H9 (cell line): ENCODE measurements at regions not wholly inside any gene's neighbourhood (a gene's known extent, or its start where the extent isn't known, plus 50 kb on each side); places are given as distances from the start of the nearest gene placed in this dataset.

Experiments
- DNase-seq: peaks from one replicate; pipeline ENCODE4 v3.0.0-alpha.2; 2017
- H2AFZ ChIP-seq: one replicate; pipeline ENCODE4 v1.6.1; 2013; ENCODE audit warnings: mild to moderate bottlenecking, low read length, control low read depth, moderate library complexity
- H2AK5ac ChIP-seq: 2 replicates; pipeline ENCODE4 v1.6.1; 2013; ENCODE audit warnings: low read length, control low read depth, mixed read lengths; ENCODE audit not compliant: insufficient read length
- H2BK120ac ChIP-seq: one replicate; pipeline ENCODE4 v1.6.1; 2013; ENCODE audit warnings: low read depth, mild to moderate bottlenecking, low read length, control low read depth, inconsistent platforms; ENCODE audit not compliant: poor library complexity, severe bottlenecking
- H2BK12ac ChIP-seq: 2 replicates; pipeline ENCODE4 v1.6.1; 2013; ENCODE audit warnings: low read length, control low read depth, mixed read lengths, low read depth; ENCODE audit not compliant: insufficient read length
- H2BK15ac ChIP-seq: 2 replicates; pipeline ENCODE4 v1.6.1; 2013; ENCODE audit warnings: low read depth, low read length, control low read depth
- H2BK20ac ChIP-seq: one replicate; pipeline ENCODE4 v1.6.1; 2013; ENCODE audit warnings: low read depth, mild to moderate bottlenecking, low read length, control low read depth, inconsistent platforms; ENCODE audit not compliant: poor library complexity, severe bottlenecking
- H2BK5ac ChIP-seq: 2 replicates; pipeline ENCODE4 v1.6.1; 2013; ENCODE audit warnings: low read length, control low read depth, mixed read lengths; ENCODE audit not compliant: insufficient read length
- H3K14ac ChIP-seq: 2 replicates; pipeline ENCODE4 v1.6.1; 2013; ENCODE audit warnings: low read length, control low read depth; ENCODE audit not compliant: insufficient read depth
- H3K18ac ChIP-seq: 2 replicates; pipeline ENCODE4 v1.6.1; 2013; ENCODE audit warnings: low read depth, mild to moderate bottlenecking, mixed read lengths, low read length, control low read depth; ENCODE audit not compliant: insufficient read length
- H3K23ac ChIP-seq: 2 replicates; pipeline ENCODE4 v1.6.1; 2013; ENCODE audit warnings: low read length, control low read depth, mixed read lengths, low read depth; ENCODE audit not compliant: insufficient read length
- H3K23me2 ChIP-seq: 2 replicates; pipeline ENCODE4 v1.6.1; 2013; ENCODE audit warnings: low read depth, mild to moderate bottlenecking, mixed read lengths, low read length, control low read depth; ENCODE audit not compliant: insufficient read length, poor library complexity, severe bottlenecking
- H3K27ac ChIP-seq: 2 replicates; pipeline ENCODE4 v1.5.1; 2013; ENCODE audit warnings: low read length, control low read depth, mixed read lengths, low read depth; ENCODE audit not compliant: insufficient read length
- H3K27me3 ChIP-seq: 2 replicates; pipeline ENCODE4 v1.6.1; 2013; ENCODE audit warnings: low read length, control low read depth, inconsistent platforms; ENCODE audit not compliant: insufficient read depth
- H3K4ac ChIP-seq: 2 replicates; pipeline ENCODE4 v1.6.1; 2013; ENCODE audit warnings: low read depth, mild to moderate bottlenecking, control low read depth, inconsistent platforms, low read length, moderate library complexity
- H3K4me1 ChIP-seq: 2 replicates; pipeline ENCODE4 v1.6.1; 2013; ENCODE audit warnings: low read length, control low read depth, inconsistent platforms; ENCODE audit not compliant: insufficient read depth
- H3K4me2 ChIP-seq: 2 replicates; pipeline ENCODE4 v1.6.1; 2013; ENCODE audit warnings: low read length, control low read depth, mixed read lengths; ENCODE audit not compliant: insufficient read length, insufficient read depth
- H3K56ac ChIP-seq: 2 replicates; pipeline ENCODE4 v1.6.1; 2013; ENCODE audit warnings: low read depth, mild to moderate bottlenecking, mixed read lengths, low read length, control low read depth; ENCODE audit not compliant: insufficient read length
- H3K79me1 ChIP-seq: 2 replicates; pipeline ENCODE4 v1.6.1; 2013; ENCODE audit warnings: low read depth, mild to moderate bottlenecking, moderate library complexity, low read length, control low read depth, inconsistent platforms; ENCODE audit not compliant: insufficient read depth, poor library complexity, severe bottlenecking
- H3K79me2 ChIP-seq: 2 replicates; pipeline ENCODE4 v1.6.1; 2013; ENCODE audit warnings: low read length, control low read depth, inconsistent platforms; ENCODE audit not compliant: insufficient read depth
- H3K9ac ChIP-seq: 2 replicates; pipeline ENCODE4 v1.6.1; 2013; ENCODE audit warnings: low read length, control low read depth, mixed read lengths; ENCODE audit not compliant: insufficient read length; ENCODE audit errors: extremely low read depth
- H3K9me3 ChIP-seq: one replicate; pipeline ENCODE4 v1.6.1; 2013; ENCODE audit warnings: low read depth, low read length, inconsistent platforms; ENCODE audit not compliant: control insufficient read depth
- H3T11ph ChIP-seq: one replicate; pipeline ENCODE4 v1.6.1; 2013; ENCODE audit warnings: mild to moderate bottlenecking, low read length, control low read depth, inconsistent platforms
- H4K20me1 ChIP-seq: one replicate; pipeline ENCODE4 v1.6.1; 2013; ENCODE audit not compliant: control insufficient read depth, insufficient read length, insufficient read depth
- H4K5ac ChIP-seq: 2 replicates; pipeline ENCODE4 v1.6.1; 2013; ENCODE audit warnings: low read depth, mild to moderate bottlenecking, mixed read lengths, low read length, control low read depth; ENCODE audit not compliant: insufficient read length
- H4K8ac ChIP-seq: replicated peaks from 2 replicates; pipeline ENCODE4 v1.6.1; 2013; ENCODE audit warnings: low read length, control low read depth, mixed read lengths, low read depth; ENCODE audit not compliant: insufficient read length
- H4K91ac ChIP-seq: 2 replicates; pipeline ENCODE4 v1.6.1; 2013; ENCODE audit warnings: low read depth, mild to moderate bottlenecking, moderate library complexity, mixed read lengths, low read length, control low read depth; ENCODE audit not compliant: insufficient read length
- H3K27ac Mint-ChIP-seq, 3 experiments: 2 replicates in 2 of 3; 3 replicates in 1 of 3; pipeline ENCODE4 v1.8.0; 2020 to 2021; ENCODE audit warnings: mixed read lengths in 3 of 3, mild to moderate bottlenecking in 1 of 3, moderate library complexity in 1 of 3
- H3K27me3 Mint-ChIP-seq: 2 replicates; pipeline ENCODE4 v1.8.0; 2021; ENCODE audit warnings: low read depth, mild to moderate bottlenecking, moderate library complexity, mixed read lengths
- H3K36me3 Mint-ChIP-seq, 3 experiments: 2 replicates in 2 of 3; 3 replicates in 1 of 3; pipeline ENCODE4 v1.8.0; 2020 to 2021; ENCODE audit warnings: low read depth in 3 of 3, mixed read lengths in 3 of 3; ENCODE audit not compliant: insufficient read depth in 1 of 3
- H3K4me1 Mint-ChIP-seq, 2 experiments: 2 replicates each; pipeline ENCODE4 v1.8.0; 2020; ENCODE audit warnings: mixed read lengths in 2 of 2
- H3K4me3 Mint-ChIP-seq, 2 experiments: 2 replicates in 1 of 2; 3 replicates in 1 of 2; pipeline ENCODE4 v1.8.0; 2020 to 2021; ENCODE audit warnings: mild to moderate bottlenecking in 2 of 2, mixed read lengths in 2 of 2, moderate library complexity in 1 of 2
- H3K9me3 Mint-ChIP-seq, 2 experiments: 2 replicates in 1 of 2; 3 replicates in 1 of 2; pipeline ENCODE4 v1.8.0; 2020; ENCODE audit warnings: mild to moderate bottlenecking in 2 of 2, mixed read lengths in 2 of 2, moderate library complexity in 1 of 2
- CTCF ChIP-seq: fragments of 200-600 bp; sonication (generic); conservative IDR thresholded peaks from 3 replicates; pipeline ENCODE4 v1.8.0; 2021; ENCODE audit warnings: antibody characterized with exemption, mild to moderate bottlenecking
- WGBS: extraction: QIAGEN DNeasy Blood & Tissue Kit; methylation state at CpG from one replicate; pipeline ENCODE4 v1.1.7; 2013; ENCODE audit warnings: missing lambda C conversion rate, low lambda C conversion rate, mixed read lengths; ENCODE audit not compliant: insufficient read length; ENCODE audit errors: extremely low coverage; 5-methylcytosine and 5-hydroxymethylcytosine counted together

- no peak overlapping the region for H3K18ac ChIP-seq
- no peak overlapping the region for H4K5ac ChIP-seq
- H3K9ac ChIP-seq, result no peak overlapping the region
- no peak overlapping the region for H2AFZ ChIP-seq
- no peak overlapping the region for H3T11ph ChIP-seq
- no peaks in the 10 kb centered on the region for H3K9me3 ChIP-seq
- H4K20me1 ChIP-seq, result no peaks in the 10 kb centered on the region
- peaks cover 3 to 9% (median 5%) of the 10 kb centered on the region in 3 experiments; a peak in 4 of 7 replicates for H3K36me3 Mint-ChIP-seq
- H2BK20ac ChIP-seq, result no peak overlapping the region
- no peak overlapping the region for H4K91ac ChIP-seq
- H3K14ac ChIP-seq, result no peak overlapping the region
- no peaks in the 10 kb centered on the region for H3K79me2 ChIP-seq
- H2AK5ac ChIP-seq, result no peak overlapping the region
- H3K27me3 Mint-ChIP-seq, result no peaks in the 10 kb centered on the region
- no peak for DNase-seq
- H3K79me1 ChIP-seq, result no peaks in the 10 kb centered on the region
- no peak for TF ChIP-seq CTCF
- H4K8ac ChIP-seq, result no peak overlapping the region
- no peak overlapping the region for H3K56ac ChIP-seq
- no peak overlapping the region for H2BK12ac ChIP-seq
- no peak overlapping the region for H3K4ac ChIP-seq
- H2BK120ac ChIP-seq, result no peak overlapping the region
- peaks cover 8 to 9% of the 10 kb centered on the region in 2 experiments for H3K4me1 Mint-ChIP-seq
- H2BK15ac ChIP-seq, result no peak overlapping the region
- no peak overlapping the region for H3K27ac ChIP-seq
- peaks cover 0 to 2% of the 10 kb centered on the region in 2 experiments; a peak in 2 of 5 replicates for H3K9me3 Mint-ChIP-seq
- no peak overlapping the region for H3K4me3 Mint-ChIP-seq
- no peaks in the 10 kb centered on the region for H3K23me2 ChIP-seq
- no peaks in the 10 kb centered on the region for H3K27me3 ChIP-seq
- H3K4me2 ChIP-seq, result no peak overlapping the region
- WGBS, result no CpG with 5 or more reads among the region's 14 CpGs
- H3K4me1 ChIP-seq, result no peaks in the 10 kb centered on the region
- H3K27ac Mint-ChIP-seq, result no peak overlapping the region
- H3K23ac ChIP-seq, result no peak overlapping the region
- no peak overlapping the region for H2BK5ac ChIP-seq
Measured at GRCh38 chr2:33728106-33728505, 129.0 kb upstream of the FAM98A start.
